ENCODE measurements at regions not wholly inside any gene's neighbourhood (a gene's known extent, or its start where the extent isn't known, plus 50 kb on each side); places are given as distances from the start of the nearest gene placed in this dataset.
A peak's percentile ranks its signal among the peaks of the same experiment; 100 is the strongest.

- DNase-seq = no peak
Observed at GRCh38 chr11:128327274-128327673, 260.1 kb downstream of the ETS1 start.

DNA sequence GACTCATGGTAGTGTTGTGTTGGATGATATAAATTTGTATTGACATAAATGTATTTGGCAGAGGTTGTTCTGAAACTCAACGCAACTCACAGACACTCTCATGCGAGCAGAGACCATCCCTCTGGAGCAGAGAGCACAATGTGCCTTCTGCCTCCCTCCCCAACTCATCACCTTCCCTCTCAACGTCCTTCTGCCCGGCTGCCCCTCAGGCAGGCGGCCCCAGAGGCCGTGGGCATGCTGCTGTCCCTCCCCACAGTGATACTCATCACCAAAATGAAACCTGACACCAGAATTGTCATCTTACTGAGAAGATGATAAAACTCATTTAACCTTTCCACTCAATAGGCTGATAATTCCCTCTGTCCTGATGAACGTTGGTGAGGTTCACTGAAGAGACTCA lies 260.6 kb downstream of the ETS1 start:
- no peak for DNase-seq

GRCh38 chr11:128324531-128325141 lies 262.7 kb downstream of the ETS1 start:
- DNase-seq = peak; percentile 88

GRCh38 chr11:128324051-128324481 lies 263.3 kb downstream of the ETS1 start:
- DNase-seq = no peak

GRCh38 chr11:128323381-128323780 lies 264.0 kb downstream of the ETS1 start:
- peak; percentile 73 for DNase-seq

DNA sequence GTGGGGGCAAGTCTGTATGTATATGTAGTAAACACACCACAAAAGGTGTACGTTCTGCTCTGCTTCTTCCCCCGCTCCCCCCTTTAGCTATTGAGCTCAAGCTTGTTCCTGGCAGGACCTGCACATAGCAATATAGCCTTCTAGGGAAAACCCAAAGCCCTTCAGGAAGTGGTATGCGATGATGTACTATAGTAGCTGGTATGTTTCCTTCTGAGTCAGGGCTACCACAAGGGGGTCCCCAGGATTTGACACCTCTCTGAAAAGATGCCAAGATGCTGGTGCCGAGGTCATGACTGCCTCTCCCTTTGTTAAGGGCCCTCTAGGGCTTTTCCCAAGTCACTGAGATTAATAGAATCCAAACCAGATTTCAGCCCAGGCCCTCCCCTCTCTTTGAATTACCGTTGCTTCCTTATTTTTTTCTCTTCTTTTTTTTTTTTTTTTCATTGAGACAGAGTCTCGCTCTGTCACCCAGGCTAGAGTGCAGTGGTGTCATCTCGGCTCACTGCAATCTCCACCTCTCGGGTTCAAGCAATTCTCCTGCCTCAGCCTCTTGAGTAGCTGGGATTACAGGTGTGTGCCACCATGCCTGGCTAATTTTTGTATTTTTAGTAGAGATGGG lies 268.4 kb downstream of the ETS1 start:
- DNase-seq = peak; percentile 88

- no peak for DNase-seq
Observed at GRCh38 chr11:128316541-128317227, 270.7 kb downstream of the ETS1 start.

DNA sequence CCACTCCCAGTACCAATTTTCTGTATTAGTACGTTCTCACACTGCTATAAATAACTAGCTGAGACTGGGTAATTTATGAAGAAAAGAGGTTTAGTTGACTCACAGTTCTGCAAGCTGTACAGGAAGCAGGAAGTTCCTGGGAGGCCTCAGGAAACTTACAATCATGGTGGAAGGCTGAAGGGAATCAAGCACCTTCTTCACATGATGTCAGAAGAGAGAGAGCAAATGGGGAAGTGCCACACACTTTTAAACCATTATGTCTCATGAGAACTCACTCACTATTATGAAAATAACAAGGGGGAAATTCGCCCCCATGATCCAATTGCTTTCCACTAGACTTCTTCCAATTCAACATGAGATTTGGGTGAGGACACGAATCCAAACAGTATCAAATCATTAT lies 271.4 kb downstream of the ETS1 start:
- no peak for DNase-seq

DNA sequence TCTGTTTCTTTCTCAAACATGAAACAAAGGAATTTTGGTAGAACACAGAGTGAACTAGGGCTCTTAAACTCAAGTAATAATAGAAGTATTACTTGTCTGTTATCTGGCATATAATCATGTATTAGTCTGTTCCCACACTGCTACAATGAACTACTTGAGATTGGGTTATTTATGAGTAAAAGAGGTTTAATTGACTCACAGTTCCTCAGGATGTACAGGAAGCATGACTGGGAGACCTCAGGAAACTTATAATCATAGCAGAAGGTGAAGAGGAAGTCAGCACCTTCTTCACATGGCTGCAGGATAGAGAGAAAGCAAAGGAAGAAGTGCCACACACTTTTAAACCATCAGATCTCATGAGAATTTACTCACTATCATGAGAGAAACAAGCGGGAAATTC lies 273.4 kb downstream of the ETS1 start:
- DNase-seq = no peak

DNA sequence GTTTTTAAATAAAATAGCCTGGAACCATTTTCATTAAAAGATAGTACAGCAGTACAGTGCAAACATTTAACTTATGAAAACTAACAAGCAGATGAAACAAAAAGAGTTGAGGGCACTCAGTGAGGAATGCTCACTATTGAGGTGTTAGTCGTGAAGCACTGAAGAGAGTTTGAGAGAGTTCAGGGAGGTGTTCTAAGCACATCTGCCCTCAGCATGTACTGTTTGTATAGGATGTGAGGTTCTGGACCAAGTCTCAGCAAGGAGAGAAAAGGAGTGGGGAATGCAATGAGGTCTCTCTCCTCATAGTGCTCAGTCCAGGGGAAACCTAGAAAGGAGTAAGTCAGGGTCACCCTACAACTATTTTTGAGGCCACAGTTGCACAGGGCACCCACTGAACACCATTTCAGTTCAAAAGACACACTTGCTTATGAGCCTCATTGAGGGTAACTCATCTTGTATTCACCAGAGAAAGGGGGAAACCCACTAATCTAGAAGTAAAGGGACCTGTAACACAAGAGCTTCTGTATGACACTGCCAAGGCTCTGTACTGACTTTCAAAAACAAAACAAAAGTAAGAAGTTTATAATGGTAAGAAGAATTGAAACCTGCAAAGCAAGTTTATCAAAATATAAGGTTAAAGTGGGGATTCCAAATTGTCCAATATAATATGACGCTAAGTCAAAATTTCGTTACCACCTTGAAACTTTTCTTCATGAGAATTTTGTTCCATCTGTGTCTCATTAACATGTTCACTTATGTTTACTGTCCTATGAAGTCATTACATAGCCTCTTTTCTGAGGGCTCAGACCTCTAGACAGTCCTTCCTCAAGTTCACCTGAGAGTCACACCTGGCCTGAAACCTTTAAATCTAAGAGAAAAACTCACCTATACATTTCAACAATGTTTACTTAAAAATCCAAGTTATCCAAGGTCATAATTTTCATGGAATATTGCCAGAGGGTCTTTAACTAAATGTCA lies 275.3 kb downstream of the ETS1 start:
- peak; percentile 48 for DNase-seq

GRCh38 chr11:128310676-128311445 lies 276.5 kb downstream of the ETS1 start:
- no peak for DNase-seq

GRCh38 chr11:128310005-128310404 lies 277.4 kb downstream of the ETS1 start:
- no peak for DNase-seq

- DNase-seq = no peak
Observed at GRCh38 chr11:128308794-128309193, 278.6 kb downstream of the ETS1 start.

GRCh38 chr11:128305588-128305987 lies 281.8 kb downstream of the ETS1 start:
- peak; percentile 56 for DNase-seq

DNA sequence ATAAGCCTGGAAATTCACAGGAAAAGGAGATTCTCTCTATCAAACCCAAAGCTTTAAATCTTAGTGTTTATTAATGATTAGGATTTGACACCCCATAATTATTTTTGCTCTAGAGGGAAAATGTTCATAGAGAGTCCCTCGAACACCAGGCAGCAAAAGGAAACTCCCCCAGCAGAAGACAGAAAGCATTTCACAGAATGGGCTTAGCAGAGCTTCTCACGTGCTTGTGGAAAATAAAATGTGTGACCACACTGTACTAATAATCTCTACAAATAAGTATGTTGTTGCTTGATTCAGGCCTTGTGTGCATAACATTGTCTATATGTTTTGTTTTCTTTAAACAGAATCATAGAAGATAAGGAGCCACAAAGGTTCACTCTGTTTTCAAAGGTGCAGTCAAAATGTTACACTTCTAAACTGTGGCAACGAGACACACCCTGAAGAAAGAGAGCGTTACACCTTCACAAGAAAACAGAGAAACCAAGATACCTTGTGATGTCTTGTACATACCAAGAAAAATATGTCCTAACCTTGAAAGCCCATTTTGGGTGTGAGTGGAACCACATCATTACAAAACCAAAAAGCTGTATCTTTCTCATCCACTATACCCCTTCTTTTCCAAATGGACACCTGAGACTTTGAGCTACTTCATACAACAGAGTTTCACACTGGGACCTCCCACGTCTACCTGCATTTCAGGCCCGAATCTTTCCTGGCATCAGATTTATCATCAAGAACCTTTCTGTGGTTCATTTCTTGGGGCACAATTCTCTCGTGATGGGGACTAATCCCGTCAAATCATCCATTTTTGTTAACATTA lies 282.5 kb downstream of the ETS1 start:
- DNase-seq = peak; percentile 78

DNA sequence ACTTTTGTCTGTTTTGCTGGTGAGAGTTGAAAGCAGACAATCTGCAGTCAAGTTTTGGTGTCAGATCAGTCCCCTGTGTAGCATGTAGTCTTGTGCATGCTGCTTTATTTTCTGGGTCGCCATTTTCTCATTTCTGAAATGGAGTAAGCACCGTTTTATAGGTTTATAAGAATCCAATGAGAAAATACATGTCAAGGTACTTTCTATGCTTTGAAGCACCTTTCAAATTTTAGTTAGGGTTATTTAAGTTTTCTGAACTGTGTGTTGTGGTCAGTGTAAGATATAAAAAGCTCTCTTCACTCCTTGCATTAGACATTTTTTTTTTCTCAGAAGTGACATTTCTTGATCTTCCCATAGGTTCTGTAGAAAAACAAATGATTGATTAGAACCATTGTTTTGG lies 283.2 kb downstream of the ETS1 start:
- DNase-seq = peak; percentile 39

DNA sequence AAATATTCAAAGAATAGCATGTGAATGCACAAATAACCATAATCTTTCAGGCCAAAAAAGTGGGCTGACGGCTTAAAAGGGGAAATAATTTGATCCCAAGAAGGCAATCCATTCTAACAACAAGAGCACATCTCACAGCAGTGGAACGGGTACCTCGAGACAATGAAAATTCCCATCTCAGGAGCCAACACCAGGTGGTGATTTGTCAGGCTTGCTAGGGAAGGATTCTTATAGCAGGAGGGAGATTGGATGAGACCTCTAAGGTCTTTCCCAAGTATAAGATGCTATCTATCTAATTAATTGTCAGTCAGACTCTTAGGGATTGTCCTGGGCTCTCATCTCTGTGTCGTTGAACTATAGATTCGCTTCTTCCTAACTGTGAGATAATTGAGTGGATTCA lies 284.0 kb downstream of the ETS1 start:
- DNase-seq = no peak

DNA sequence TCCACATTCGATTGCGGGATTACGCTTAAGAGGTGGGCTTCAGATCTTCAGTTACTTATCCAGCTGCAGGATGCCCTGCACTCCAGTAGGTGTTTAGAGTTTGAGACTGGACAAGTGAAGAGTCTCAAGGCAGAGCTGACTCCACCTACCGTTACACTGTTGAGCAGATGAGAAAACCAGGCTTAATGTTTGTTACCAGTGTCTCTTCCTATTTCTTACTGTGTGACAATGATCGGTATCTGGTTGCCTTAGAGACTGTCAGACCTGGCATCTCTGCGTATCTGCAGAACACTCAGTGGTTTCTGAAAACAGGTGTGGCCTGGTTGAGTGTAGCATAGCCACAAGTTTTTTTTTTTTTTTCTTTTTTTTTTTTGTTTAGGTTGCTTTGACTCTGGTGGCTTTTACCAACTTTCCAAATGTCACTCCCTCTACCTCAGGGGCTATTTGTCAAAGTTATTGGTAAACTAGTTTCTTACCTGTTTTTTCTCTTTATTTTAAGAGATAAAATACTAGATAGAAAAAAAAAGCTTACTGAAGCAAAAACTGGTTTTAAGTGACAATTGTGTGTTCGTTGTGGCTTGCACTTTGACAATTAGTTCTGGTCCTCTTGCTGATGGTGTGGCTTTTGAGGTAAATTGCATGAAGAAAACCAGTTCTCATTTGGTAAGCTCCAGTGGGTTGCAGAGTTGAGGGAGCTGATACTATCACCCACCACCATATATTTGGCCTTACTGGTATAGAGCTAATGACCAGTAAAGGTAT lies 284.8 kb downstream of the ETS1 start:
- peak; percentile 94 for DNase-seq

GRCh38 chr11:128301756-128302155 lies 285.6 kb downstream of the ETS1 start:
- peak; percentile 45 for DNase-seq

GRCh38 chr11:128300785-128301184 lies 286.6 kb downstream of the ETS1 start:
- peak; percentile 64 for DNase-seq
